ENCODE measurements at regions not wholly inside any gene's neighbourhood (a gene's known extent, or its start where the extent isn't known, plus 50 kb on each side); places are given as distances from the start of the nearest gene placed in this dataset.

DNA sequence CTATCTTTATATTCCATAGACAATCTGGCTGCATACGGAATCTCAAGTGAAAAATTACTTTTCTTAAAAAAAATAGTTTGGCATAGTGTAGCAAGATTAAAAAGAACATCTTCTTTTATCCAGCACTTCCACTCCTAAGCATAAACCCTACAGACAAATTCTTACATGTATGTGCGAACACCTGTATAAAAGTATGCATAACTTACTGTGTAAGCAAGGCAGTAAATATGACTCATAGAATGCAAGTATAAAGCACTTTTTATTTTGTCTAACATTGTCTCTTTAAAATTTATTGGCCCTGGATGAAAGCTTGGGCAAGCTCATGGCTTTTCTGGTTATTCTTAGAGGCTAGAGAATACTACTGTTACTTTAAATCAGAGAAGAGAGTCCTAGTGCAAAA, 86.4 kb downstream of the MSX2 start:
- Histone ChIP-seq H3K36me3 (ENCODE audit: control insufficient read depth, low read length) (no peaks in the 10 kb centered on the region), H3K9me3 (ENCODE audit: control insufficient read depth, insufficient read depth, low read length) (no peaks in the 10 kb centered on the region), H3K4me3 (ENCODE audit: low read length) (no peak overlapping the region), H4K20me1 (ENCODE audit: control insufficient read depth, insufficient read depth, low read depth, low read length) (no peaks in the 10 kb centered on the region), H3K79me2 (ENCODE audit: control insufficient read depth, low read length) (no peaks in the 10 kb centered on the region), H3K27me3 (ENCODE audit: control insufficient read depth, low read length) (no peaks in the 10 kb centered on the region), H3K27ac (ENCODE audit: low read depth, low read length) (no peak overlapping the region), H3K4me1 (ENCODE audit: control insufficient read depth, low read length) (no peaks in the 10 kb centered on the region), H3F3A (ENCODE audit: control insufficient read depth, insufficient read depth) (no peaks in the 10 kb centered on the region), H3K4me2 (ENCODE audit: low read length) (no peak overlapping the region), H3K9me2 (replicated peaks; ENCODE audit: control insufficient read depth, low read length) (no peaks in the 10 kb centered on the region)
- no peak for TF ChIP-seq EZH2phosphoT487 (IDR thresholded peaks at IDR 0.05; ENCODE audit: borderline replicate concordance, low read length)
- TF ChIP-seq, protein P1, sequence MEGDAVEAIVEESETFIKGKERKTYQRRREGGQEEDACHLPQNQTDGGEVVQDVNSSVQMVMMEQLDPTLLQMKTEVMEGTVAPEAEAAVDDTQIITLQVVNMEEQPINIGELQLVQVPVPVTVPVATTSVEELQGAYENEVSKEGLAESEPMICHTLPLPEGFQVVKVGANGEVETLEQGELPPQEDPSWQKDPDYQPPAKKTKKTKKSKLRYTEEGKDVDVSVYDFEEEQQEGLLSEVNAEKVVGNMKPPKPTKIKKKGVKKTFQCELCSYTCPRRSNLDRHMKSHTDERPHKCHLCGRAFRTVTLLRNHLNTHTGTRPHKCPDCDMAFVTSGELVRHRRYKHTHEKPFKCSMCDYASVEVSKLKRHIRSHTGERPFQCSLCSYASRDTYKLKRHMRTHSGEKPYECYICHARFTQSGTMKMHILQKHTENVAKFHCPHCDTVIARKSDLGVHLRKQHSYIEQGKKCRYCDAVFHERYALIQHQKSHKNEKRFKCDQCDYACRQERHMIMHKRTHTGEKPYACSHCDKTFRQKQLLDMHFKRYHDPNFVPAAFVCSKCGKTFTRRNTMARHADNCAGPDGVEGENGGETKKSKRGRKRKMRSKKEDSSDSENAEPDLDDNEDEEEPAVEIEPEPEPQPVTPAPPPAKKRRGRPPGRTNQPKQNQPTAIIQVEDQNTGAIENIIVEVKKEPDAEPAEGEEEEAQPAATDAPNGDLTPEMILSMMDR (IDR thresholded peaks at IDR 0.05; ENCODE audit: low read depth, low read length, poor library complexity, severe bottlenecking) = no peak

DNA sequence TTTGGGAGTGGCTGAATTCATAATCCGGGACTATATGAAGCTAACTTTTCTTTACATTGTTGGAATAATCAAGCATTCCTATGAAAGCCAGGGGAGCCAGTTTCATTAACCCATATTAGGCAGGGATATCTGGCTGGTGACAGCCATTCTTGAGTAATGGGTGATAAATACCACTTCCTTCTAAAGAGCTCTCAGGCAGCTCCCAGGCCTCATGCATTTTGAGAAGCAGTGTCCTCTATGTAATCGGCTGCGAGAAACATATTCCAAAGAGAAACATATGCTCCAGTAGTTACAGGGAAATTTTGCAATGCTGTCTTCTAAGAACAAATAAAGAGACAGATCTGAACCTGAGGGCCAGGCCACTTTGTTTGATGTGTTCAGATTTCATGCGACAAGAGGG, 83.1 kb downstream of the MSX2 start:
- TF ChIP-seq EZH2phosphoT487 (IDR thresholded peaks at IDR 0.05; ENCODE audit: borderline replicate concordance, low read length) = no peak
- TF ChIP-seq, protein P1 (IDR thresholded peaks at IDR 0.05; ENCODE audit: low read depth, low read length, poor library complexity, severe bottlenecking) = no peak
- H3F3A ChIP-seq (ENCODE audit: control insufficient read depth, insufficient read depth) = no peaks in the 10 kb centered on the region
- no peaks in the 10 kb centered on the region for H3K9me2 ChIP-seq (replicated peaks; ENCODE audit: control insufficient read depth, low read length)
- H3K36me3 ChIP-seq (ENCODE audit: control insufficient read depth, low read length) = no peaks in the 10 kb centered on the region
- H3K9me3 ChIP-seq (ENCODE audit: control insufficient read depth, insufficient read depth, low read length) = no peaks in the 10 kb centered on the region
- H3K27ac ChIP-seq (ENCODE audit: low read depth, low read length) = no peak overlapping the region
- H3K4me1 ChIP-seq (ENCODE audit: control insufficient read depth, low read length) = no peaks in the 10 kb centered on the region
- H3K27me3 ChIP-seq (ENCODE audit: control insufficient read depth, low read length) = no peaks in the 10 kb centered on the region
- no peak overlapping the region for H3K4me2 ChIP-seq (ENCODE audit: low read length)
- H3K79me2 ChIP-seq (ENCODE audit: control insufficient read depth, low read length) = no peaks in the 10 kb centered on the region
- H3K4me3 ChIP-seq (ENCODE audit: low read length) = no peak overlapping the region
- no peaks in the 10 kb centered on the region for H4K20me1 ChIP-seq (ENCODE audit: control insufficient read depth, insufficient read depth, low read depth, low read length)

DNA sequence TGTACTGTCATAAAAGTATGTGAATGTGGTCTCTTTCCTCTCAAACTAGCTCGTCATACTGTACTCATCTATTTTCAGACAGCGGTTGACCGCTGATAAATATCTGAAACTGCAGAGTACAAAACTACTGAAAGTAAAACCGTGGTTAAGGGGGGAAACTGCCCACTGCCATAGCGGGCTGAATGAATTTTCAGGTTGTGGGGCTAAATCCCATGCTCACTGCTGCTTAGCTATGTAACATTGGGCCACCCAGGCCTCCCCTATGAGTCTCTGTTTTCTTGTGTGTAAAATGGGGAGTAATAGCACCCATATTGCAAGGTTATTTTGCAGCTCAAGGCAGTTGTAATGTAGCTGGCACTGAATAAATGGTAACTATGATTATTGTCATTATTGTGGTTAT, 82.3 kb downstream of the MSX2 start:
- Histone ChIP-seq H3K4me3 (ENCODE audit: low read length) (no peak overlapping the region), H3K27me3 (ENCODE audit: control insufficient read depth, low read length) (no peaks in the 10 kb centered on the region), H3K4me2 (ENCODE audit: low read length) (no peak overlapping the region), H3K4me1 (ENCODE audit: control insufficient read depth, low read length) (no peaks in the 10 kb centered on the region), H3K79me2 (ENCODE audit: control insufficient read depth, low read length) (no peaks in the 10 kb centered on the region), H3K9me3 (ENCODE audit: control insufficient read depth, insufficient read depth, low read length) (no peaks in the 10 kb centered on the region), H3F3A (ENCODE audit: control insufficient read depth, insufficient read depth) (no peaks in the 10 kb centered on the region), H3K36me3 (ENCODE audit: control insufficient read depth, low read length) (no peaks in the 10 kb centered on the region), H4K20me1 (ENCODE audit: control insufficient read depth, insufficient read depth, low read depth, low read length) (no peaks in the 10 kb centered on the region), H3K9me2 (replicated peaks; ENCODE audit: control insufficient read depth, low read length) (no peaks in the 10 kb centered on the region), H3K27ac (ENCODE audit: low read depth, low read length) (no peak overlapping the region)
- TF ChIP-seq, protein P1 (IDR thresholded peaks at IDR 0.05; ENCODE audit: low read depth, low read length, poor library complexity, severe bottlenecking) = no peak
- TF ChIP-seq EZH2phosphoT487 (IDR thresholded peaks at IDR 0.05; ENCODE audit: borderline replicate concordance, low read length) = no peak

DNA sequence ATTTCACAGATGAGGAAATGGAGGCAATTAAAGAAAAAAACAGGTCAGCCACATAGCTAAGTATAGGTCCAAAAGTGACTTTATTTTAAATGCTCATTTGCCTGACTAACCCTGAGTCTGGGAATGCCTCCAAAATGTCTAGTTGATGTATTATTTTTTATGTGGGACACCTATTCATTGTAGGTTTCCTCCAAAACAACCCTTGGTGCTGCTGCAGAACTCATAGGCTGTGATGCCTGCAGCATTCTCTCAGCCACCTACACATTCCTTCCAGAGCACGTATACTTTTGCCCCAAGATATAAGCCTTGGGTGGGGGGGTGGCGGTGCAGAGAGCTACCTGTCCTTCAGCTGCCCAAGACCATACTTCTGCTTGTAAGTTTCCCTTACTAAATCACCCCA, 77.4 kb downstream of the MSX2 start:
- Histone ChIP-seq H3K4me3 (ENCODE audit: low read length) (no peak overlapping the region), H3K27me3 (ENCODE audit: control insufficient read depth, low read length) (no peaks in the 10 kb centered on the region), H3K27ac (ENCODE audit: low read depth, low read length) (no peak overlapping the region), H3K36me3 (ENCODE audit: control insufficient read depth, low read length) (no peaks in the 10 kb centered on the region), H3K4me2 (ENCODE audit: low read length) (no peak overlapping the region), H3K79me2 (ENCODE audit: control insufficient read depth, low read length) (no peaks in the 10 kb centered on the region), H3F3A (ENCODE audit: control insufficient read depth, insufficient read depth) (no peaks in the 10 kb centered on the region), H4K20me1 (ENCODE audit: control insufficient read depth, insufficient read depth, low read depth, low read length) (no peaks in the 10 kb centered on the region), H3K9me2 (replicated peaks; ENCODE audit: control insufficient read depth, low read length) (no peaks in the 10 kb centered on the region), H3K9me3 (ENCODE audit: control insufficient read depth, insufficient read depth, low read length) (no peaks in the 10 kb centered on the region), H3K4me1 (ENCODE audit: control insufficient read depth, low read length) (no peaks in the 10 kb centered on the region)
- TF ChIP-seq, protein P1 (IDR thresholded peaks at IDR 0.05; ENCODE audit: low read depth, low read length, poor library complexity, severe bottlenecking) = no peak
- no peak for TF ChIP-seq EZH2phosphoT487 (IDR thresholded peaks at IDR 0.05; ENCODE audit: borderline replicate concordance, low read length)

Measured in DOHH2 (cell line).